Inflammatory macrophage treated with lipopolysaccharide for 1 hour (primary cell): ENCODE measurements at regions not wholly inside any gene's neighbourhood (a gene's known extent, or its start where the extent isn't known, plus 50 kb on each side); places are given as distances from the start of the nearest gene placed in this dataset.
A peak's percentile ranks its signal among the peaks of the same experiment; 100 is the strongest.
"Not testable (repeated sequence)": the region's sequence is repeated elsewhere in the genome, so short reads cannot be mapped to it uniquely, and the experiment has no call there.

Source experiments
- DNase-seq, 2 donors: peaks; one replicate each; pipeline ENCODE4 v3.0.0-alpha.2; 2020 to 2022

DNA sequence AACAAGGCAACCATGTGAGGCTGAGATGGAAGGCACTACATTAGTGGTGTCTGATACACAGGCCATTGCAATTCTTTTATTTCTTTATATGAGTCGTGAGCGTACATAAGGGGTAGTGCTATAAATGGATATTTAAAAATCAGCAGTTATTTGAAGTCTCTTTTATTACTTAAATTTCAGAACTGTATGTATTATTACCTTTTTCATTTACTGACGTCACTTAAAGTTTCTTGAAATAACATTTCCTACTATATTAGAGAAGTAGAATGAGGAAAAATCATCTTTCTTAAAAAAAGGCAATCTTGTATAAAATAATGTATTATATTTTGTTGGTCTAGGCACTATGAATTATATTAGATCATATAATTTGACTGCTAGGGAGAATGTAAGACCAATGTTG, 280.9 kb upstream of the CYLC2 start:
- DNase-seq = no peak

DNA sequence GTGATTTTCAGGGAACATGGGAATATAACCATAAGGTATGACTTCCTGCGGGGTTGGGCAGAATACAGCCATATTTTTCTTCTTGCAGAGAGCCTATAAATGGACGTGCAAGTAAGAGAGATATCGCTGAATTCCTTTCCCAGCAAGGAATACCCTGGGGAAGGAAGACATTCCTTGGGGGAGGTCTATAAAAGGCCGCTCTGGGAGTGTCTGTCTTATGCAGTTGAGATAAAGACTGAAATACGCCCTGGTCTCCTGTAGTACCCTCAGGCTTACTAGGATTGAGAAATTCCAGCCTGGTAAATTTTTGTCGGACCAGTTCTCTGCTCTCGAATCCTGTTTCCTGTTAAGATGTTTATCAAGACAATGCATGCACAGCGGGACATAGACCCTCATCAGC, 282.2 kb upstream of the CYLC2 start:
- not testable (repeated sequence) for DNase-seq

DNA sequence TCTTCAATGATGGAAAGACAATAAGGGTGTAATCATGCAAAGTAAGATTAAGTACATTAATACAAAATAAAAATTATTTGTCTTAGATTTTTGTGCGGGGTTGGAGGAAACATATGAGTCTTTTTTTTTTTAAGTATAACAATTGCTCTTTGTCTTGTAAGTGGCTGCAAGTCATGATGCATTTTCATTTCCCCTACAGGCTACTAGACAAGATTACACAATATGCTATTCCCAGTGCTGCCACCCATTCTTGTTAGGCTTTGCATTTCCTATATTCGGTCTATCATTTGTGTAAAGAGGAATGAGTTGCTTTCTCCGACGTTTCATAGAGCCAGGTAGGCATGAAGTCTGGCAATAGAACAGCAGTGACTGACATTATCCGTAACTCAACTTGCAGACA, 294.2 kb upstream of the CYLC2 start:
- no peak for DNase-seq

DNA sequence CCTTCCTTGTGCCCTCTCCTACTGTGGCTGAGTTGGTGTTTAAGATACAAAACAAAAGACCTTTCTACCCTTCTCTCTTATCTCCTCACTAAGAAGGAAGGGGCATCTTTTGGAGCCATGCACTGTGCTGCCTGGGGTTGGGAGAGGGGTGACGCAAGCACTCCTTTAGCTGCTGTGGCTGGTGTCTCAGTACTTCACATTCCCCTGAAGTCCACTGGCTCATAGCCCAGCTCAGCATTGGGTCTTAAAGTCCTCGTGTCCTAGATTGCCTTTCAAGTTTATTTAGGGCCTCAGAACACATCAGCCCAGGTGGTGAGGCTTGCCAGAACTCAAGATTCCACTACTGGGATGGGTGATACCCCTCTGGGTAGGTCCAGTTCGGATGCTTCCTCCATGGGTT, 325.9 kb upstream of the CYLC2 start:
- no peak for DNase-seq

GRCh38 chr9:102652471-102652870, 342.7 kb upstream of the CYLC2 start:
- DNase-seq = no peak

- DNase-seq = no peak
These were observed 344.2 kb upstream of the CYLC2 start for GRCh38 chr9:102650896-102651295.

DNA sequence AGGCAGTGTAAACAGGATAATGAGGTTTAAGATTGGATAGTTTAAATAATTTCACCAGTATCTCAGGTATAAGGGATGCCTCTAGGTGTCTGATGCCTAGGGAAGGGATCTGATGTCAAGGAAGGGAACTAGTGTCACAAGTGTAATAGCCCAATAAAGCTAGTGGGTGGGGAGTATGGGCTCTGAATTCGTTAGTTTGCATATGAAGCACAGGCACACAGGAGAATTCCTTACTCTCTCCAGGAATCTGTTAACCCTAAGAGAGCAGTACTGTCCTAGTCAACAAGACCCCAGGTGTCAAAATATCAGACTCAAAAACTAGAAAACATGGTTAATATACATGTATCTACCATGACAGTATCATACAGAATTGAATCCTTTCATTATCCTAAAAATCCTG, 352.5 kb upstream of the CYLC2 start:
- no peak for DNase-seq

GRCh38 chr9:102631559-102631958, 363.6 kb upstream of the CYLC2 start:
- DNase-seq = peak; percentile 3 to 36

- DNase-seq = no peak
These were observed 385.7 kb upstream of the CYLC2 start for GRCh38 chr9:102609461-102609860.

DNA sequence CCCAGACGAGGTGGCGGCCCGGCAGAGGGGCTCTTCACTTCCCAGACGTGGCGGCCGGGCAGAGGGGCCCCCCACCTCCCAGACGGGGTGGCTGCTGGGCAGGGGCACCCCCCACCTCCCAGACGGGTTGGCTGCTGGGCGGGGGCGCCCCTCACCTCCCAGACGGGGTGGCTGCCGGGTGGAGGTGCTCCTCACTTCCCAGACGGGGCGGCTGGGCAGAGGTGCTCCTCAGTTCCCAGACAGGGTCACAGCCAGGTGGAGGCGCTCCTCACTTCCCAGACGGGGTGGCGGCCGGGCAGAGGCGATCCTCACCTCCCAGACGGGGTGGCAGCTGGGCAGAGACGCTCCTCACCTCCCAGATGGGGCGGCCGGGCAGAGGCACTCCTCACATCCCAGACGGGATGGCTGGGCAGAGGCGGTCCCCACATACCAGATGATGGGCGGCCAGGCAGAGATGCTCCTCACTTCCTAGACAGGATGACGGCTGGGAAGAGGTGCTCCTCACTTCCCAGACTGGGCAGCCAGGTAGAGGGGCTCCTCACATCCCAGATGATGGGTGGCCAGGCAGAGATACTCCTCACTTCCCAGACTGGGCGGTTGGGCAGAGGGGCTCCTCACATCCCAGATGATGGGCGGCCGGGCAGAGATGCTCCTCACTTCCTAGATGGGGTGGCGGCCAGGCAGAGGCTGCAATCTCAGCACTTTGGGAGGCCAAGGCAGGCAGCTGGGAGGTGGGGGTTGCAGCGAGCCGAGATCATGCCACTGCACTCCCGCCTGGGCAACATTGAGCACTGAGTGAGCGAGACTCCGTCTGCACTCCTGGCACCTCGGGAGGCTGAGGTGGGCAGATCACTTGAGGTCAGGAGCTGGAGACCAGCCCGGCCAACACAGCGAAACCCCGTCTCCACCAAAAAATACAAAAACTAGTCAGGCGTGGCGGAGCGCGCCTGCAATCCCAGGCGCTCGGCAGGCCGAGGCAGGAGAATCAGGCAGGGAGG, 391.6 kb upstream of the CYLC2 start:
- DNase-seq = not testable (repeated sequence)

GRCh38 chr9:102594241-102594640, 400.9 kb upstream of the CYLC2 start:
- no peak for DNase-seq

- no peak for DNase-seq
These were observed 407.9 kb upstream of the CYLC2 start for GRCh38 chr9:102587281-102587680.

DNA sequence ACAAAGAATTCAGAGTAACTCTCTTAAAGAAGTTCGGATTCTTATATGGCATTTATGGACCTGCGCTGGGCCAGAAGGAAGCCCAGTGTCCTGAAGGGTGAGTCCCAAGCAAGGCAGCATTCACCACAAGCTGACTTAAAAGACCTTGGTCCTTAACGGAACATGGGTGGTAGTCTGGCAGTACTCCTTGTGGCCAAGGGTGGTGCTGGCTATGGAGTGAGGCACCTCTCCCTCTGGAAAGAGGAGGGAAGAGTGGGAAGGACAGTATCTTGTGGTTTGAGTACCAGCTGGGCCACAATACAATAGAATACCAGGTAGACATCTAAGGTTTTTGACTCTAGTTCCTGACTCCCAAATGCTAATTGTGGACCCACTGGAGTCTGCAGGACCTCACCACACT, 425.7 kb upstream of the CYLC2 start:
- no peak for DNase-seq

DNA sequence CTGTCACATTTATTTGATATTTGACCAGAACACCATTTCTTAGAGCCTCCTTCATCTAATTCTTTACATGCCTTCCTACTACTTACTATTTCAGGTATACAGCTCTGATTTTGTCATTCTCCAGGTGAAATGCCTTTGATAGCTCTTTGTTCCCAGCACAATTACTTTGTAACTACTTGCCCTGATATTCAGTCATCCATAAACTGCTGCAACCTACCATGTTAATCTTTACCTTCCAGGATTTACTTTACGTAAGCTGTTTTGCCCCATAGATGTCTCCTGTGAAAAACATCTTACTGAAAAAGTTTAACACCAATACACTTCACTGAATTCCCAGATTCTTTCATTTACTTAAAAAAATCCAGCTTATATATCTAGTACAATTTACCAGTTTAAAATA, 443.8 kb upstream of the CYLC2 start:
- no peak for DNase-seq

DNA sequence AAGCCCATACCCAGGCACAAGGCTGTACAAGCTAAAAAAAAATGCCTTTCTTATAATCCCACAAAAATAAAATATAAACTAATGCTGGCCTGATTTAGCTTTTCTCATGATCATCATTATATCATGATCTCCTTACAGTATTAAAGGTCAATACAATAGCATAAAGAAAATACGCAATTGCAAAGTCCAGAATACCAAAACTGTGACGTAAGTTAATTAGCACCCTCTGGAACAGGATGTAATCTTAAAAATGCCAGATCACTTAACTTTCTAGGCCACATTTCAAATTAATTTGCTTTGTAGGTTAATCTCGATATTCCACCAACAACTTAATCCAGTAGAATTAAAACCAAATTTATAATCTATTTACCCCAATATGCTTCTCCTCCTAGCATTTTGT, 444.2 kb upstream of the CYLC2 start:
- no peak for DNase-seq

DNA sequence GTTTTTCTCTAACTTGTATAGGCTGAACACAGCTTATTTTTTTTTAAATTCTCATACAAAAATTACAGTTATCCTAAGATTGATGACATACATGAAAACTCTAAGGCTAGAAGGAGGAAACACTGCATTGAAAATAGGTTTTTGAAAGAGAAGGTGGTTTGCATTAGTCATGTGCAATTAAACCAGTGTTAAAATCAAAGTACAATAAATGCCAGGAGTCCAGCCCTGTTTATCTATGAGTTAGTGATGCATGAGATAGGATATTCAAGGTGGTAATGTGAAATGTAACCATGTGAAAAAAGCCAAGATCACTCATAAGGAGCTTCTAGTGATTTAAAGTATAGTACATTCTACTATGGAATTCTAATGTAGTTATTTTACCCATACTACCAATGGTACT, 444.9 kb upstream of the CYLC2 start:
- DNase-seq = no peak

- DNase-seq = no peak
These were observed 461.1 kb upstream of the CYLC2 start for GRCh38 chr9:102534031-102534430.

GRCh38 chr9:102521097-102521755, 473.9 kb upstream of the CYLC2 start:
- no peak for DNase-seq

GRCh38 chr9:102519423-102519822, 475.7 kb upstream of the CYLC2 start:
- no peak for DNase-seq

GRCh38 chr9:102518324-102518723, 476.8 kb upstream of the CYLC2 start:
- DNase-seq = no peak

DNA sequence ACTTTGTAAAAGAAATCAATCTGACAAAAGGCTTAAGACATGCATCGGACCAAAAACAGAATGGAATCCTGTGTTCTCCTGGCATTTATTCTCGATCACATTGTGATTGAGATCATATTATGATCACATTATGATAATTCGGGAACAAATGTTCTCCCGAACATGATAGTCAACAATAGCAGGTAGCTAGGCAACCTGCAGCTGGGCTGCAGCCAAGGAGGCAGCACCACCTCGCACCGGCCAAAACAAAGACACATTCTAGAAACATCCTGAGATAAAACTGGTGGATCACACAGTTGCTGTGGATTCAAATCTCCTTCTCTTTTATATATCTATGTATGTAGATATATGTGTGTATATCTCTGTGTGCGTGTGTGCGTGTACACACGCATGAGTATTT, 480.6 kb upstream of the CYLC2 start:
- DNase-seq = no peak

GRCh38 chr9:102507044-102507687, 488.0 kb upstream of the CYLC2 start:
- DNase-seq = no peak

GRCh38 chr9:102506406-102506805, 488.7 kb upstream of the CYLC2 start:
- DNase-seq = no peak

DNA sequence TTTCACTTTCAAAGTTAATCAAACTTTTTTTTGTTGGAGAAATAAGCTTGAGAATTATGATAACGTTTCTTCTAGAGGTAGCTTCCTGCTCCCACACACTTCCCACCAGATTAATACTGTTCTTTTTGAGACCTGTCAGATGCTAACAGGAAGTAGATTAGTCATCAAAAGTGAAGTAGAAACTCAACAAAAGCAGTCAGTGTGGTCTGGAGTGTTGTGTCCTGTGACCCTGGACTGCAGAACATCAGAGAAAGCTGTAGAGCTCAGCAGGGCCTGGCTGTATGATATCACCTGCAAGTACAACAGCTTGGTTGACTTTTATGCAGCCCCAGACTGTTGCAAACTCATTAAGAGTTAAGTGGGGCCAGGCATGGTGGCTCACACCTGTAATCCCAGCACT, 495.7 kb upstream of the CYLC2 start:
- no peak for DNase-seq
